Erythroblast (primary cell): ENCODE measurements at regions not wholly inside any gene's neighbourhood (a gene's known extent, or its start where the extent isn't known, plus 50 kb on each side); places are given as distances from the start of the nearest gene placed in this dataset.

ENCODE experiments used
- GATA1 ChIP-seq: IDR thresholded peaks from 2 replicates; pipeline ENCODE4 v1.6.1; 2011; ENCODE audit warnings: low read depth, mild to moderate bottlenecking, control low read depth, low read length, moderate library complexity
- POLR2A ChIP-seq: IDR thresholded peaks from 2 replicates; pipeline ENCODE4 v1.6.1; 2011; ENCODE audit warnings: mild to moderate bottlenecking, low read length

GRCh38 chr2:146987996-146988395 lies 856.8 kb upstream of the ACVR2A start:
- TF ChIP-seq POLR2A (no peak), GATA1 (no peak)
